Hematopoietic multipotent progenitor cell treated with erythropoietin and hydrocortisone succinate and interleukin-3 and kit ligand, for 4 days (in vitro differentiated cells): ENCODE measurements at regions not wholly inside any gene's neighbourhood (a gene's known extent, or its start where the extent isn't known, plus 50 kb on each side); places are given as distances from the start of the nearest gene placed in this dataset.

Experiments used
- DNase-seq: peaks from one replicate; pipeline ENCODE4 v3.0.0-alpha.2; 2015

- no peak for DNase-seq
These were observed 52.4 kb upstream of the FICD start for GRCh38 chr12:108462686-108463085.

- no peak for DNase-seq
These were observed 53.9 kb upstream of the FICD start for GRCh38 chr12:108461058-108461660.

- no peak for DNase-seq
These were observed 55.9 kb upstream of the FICD start for GRCh38 chr12:108459149-108459548.

GRCh38 chr12:108457734-108458361 is 57.2 kb upstream of the FICD start:
- no peak for DNase-seq

- peak; percentile 82 for DNase-seq
These were observed 57.9 kb upstream of the FICD start for GRCh38 chr12:108457006-108457733.

GRCh38 chr12:108455706-108456105 is 59.4 kb upstream of the FICD start:
- peak; percentile 18 for DNase-seq

GRCh38 chr12:108454539-108455139 is 60.4 kb upstream of the FICD start:
- DNase-seq = no peak

GRCh38 chr12:108449478-108449877 is 65.6 kb upstream of the FICD start:
- DNase-seq = no peak

- DNase-seq = no peak
These were observed 66.8 kb upstream of the FICD start for GRCh38 chr12:108448246-108448645.

- DNase-seq = no peak
These were observed 67.8 kb upstream of the FICD start for GRCh38 chr12:108447168-108447832.

- DNase-seq = no peak
These were observed 68.3 kb upstream of the FICD start for GRCh38 chr12:108446766-108447165.

GRCh38 chr12:108442910-108443309 is 72.2 kb upstream of the FICD start:
- no peak for DNase-seq

GRCh38 chr12:108442067-108442466 is 73.0 kb upstream of the FICD start:
- DNase-seq = no peak

- DNase-seq = no peak
These were observed 73.5 kb upstream of the FICD start for GRCh38 chr12:108441549-108441948.

GRCh38 chr12:108440736-108441135 is 74.3 kb upstream of the FICD start:
- DNase-seq = no peak

GRCh38 chr12:108438667-108439066 is 76.4 kb upstream of the FICD start:
- no peak for DNase-seq

- DNase-seq = no peak
These were observed 82.5 kb upstream of the FICD start for GRCh38 chr12:108432423-108433121.

- no peak for DNase-seq
These were observed 84.2 kb upstream of the FICD start for GRCh38 chr12:108430926-108431325.

GRCh38 chr12:108430245-108430644 is 84.8 kb upstream of the FICD start:
- peak; percentile 13 for DNase-seq

GRCh38 chr12:108425238-108425795 is 86.2 kb upstream of the CMKLR1 start:
- DNase-seq = no peak

- DNase-seq = no peak
These were observed 85.7 kb upstream of the CMKLR1 start for GRCh38 chr12:108424816-108425215.

GRCh38 chr12:108424026-108424425 is 84.9 kb upstream of the CMKLR1 start:
- DNase-seq = no peak
